Neural cell (in vitro differentiated cells): ENCODE measurements at regions not wholly inside any gene's neighbourhood (a gene's known extent, or its start where the extent isn't known, plus 50 kb on each side); places are given as distances from the start of the nearest gene placed in this dataset.

Source experiments
- EP300 ChIP-seq: fragments of 450-650 bp; conservative IDR thresholded peaks from 2 replicates; pipeline ENCODE4 v1.6.1; 2014; ENCODE audit warnings: antibody characterized with exemption, mild to moderate bottlenecking, moderate library complexity; ENCODE audit not compliant: poor library complexity, severe bottlenecking
- EZH2 ChIP-seq: fragments of 200-600, 300-800 bp; shearing (Covaris generic), sonication (generic); IDR thresholded peaks from 2 replicates; pipeline ENCODE4 v1.6.1; 2014; ENCODE audit warnings: antibody characterized with exemption, low read length, borderline replicate concordance, mild to moderate bottlenecking; ENCODE audit not compliant: insufficient read depth, poor library complexity, severe bottlenecking
- MXI1 ChIP-seq: fragments of 450-650 bp; conservative IDR thresholded peaks from 2 replicates; pipeline ENCODE4 v1.6.1; 2014; ENCODE audit warnings: antibody characterized with exemption, mild to moderate bottlenecking; ENCODE audit not compliant: poor library complexity, severe bottlenecking
- POLR2AphosphoS5 ChIP-seq: IDR thresholded peaks from 2 replicates; pipeline ENCODE4 v1.6.1; 2012
- RAD21 ChIP-seq: fragments of 450-650 bp; conservative IDR thresholded peaks from 2 replicates; pipeline ENCODE4 v1.6.1; 2014; ENCODE audit warnings: antibody characterized with exemption, mild to moderate bottlenecking, moderate library complexity
- REST ChIP-seq: IDR thresholded peaks from 2 replicates; pipeline ENCODE4 v1.6.1; 2012; ENCODE audit warnings: borderline replicate concordance
- TAF1 ChIP-seq: IDR thresholded peaks from 2 replicates; pipeline ENCODE4 v1.6.1; 2012; ENCODE audit warnings: low read depth
- TF ChIP-seq, protein P1 (sequence below): fragments of 450-650 bp; IDR thresholded peaks from 2 replicates; pipeline ENCODE4 v1.5.1; 2014; ENCODE audit warnings: antibody characterized with exemption, mild to moderate bottlenecking, moderate library complexity; ENCODE audit not compliant: poor library complexity, severe bottlenecking

- TF ChIP-seq, protein P1, sequence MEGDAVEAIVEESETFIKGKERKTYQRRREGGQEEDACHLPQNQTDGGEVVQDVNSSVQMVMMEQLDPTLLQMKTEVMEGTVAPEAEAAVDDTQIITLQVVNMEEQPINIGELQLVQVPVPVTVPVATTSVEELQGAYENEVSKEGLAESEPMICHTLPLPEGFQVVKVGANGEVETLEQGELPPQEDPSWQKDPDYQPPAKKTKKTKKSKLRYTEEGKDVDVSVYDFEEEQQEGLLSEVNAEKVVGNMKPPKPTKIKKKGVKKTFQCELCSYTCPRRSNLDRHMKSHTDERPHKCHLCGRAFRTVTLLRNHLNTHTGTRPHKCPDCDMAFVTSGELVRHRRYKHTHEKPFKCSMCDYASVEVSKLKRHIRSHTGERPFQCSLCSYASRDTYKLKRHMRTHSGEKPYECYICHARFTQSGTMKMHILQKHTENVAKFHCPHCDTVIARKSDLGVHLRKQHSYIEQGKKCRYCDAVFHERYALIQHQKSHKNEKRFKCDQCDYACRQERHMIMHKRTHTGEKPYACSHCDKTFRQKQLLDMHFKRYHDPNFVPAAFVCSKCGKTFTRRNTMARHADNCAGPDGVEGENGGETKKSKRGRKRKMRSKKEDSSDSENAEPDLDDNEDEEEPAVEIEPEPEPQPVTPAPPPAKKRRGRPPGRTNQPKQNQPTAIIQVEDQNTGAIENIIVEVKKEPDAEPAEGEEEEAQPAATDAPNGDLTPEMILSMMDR, result no peak
- TF ChIP-seq EP300, result no peak
- TF ChIP-seq TAF1, result no peak
- no peak for TF ChIP-seq POLR2AphosphoS5
- no peak for TF ChIP-seq EZH2
- no peak for TF ChIP-seq MXI1
- no peak for TF ChIP-seq RAD21
- no peak for TF ChIP-seq REST
Observed at GRCh38 chr3:174342171-174342570, 517.0 kb upstream of the NAALADL2 start.
